Retinal pigment epithelial cell (primary cell): ENCODE measurements at regions not wholly inside any gene's neighbourhood (a gene's known extent, or its start where the extent isn't known, plus 50 kb on each side); places are given as distances from the start of the nearest gene placed in this dataset.

Experiments
- DNase-seq: peaks from one replicate; pipeline ENCODE4 v3.0.0-alpha.2; 2010; ENCODE audit warnings: low read depth
- H3K4me3 ChIP-seq: 2 replicates; pipeline ENCODE4 v1.5.1; 2011; ENCODE audit warnings: mild to moderate bottlenecking, low read length, control low read depth, moderate library complexity
- CTCF ChIP-seq: conservative IDR thresholded peaks from 2 replicates; pipeline ENCODE4 v1.5.1; 2011; ENCODE audit warnings: low read depth, low read length, control low read depth, inconsistent platforms

- no peak for TF ChIP-seq CTCF
- DNase-seq: no peak
- H3K4me3 ChIP-seq: no peak overlapping the region
These were observed 145.5 kb upstream of the ZNF217 start for GRCh38 chr20:53738945-53739798.

- DNase-seq: peak; percentile 85
- H3K4me3 ChIP-seq: peak overlapping the region; percentile 5
These were observed 144.7 kb upstream of the ZNF217 start for GRCh38 chr20:53738039-53738944.

GRCh38 chr20:53737396-53738038, 143.9 kb upstream of the ZNF217 start:
- no peak for TF ChIP-seq CTCF
- DNase-seq: no peak
- peak overlapping the region; percentile 40 for H3K4me3 ChIP-seq

More at GRCh38 chr20:53738039-53738944, 144.7 kb upstream of the ZNF217 start:
- no peak for TF ChIP-seq CTCF

- H3K4me3 ChIP-seq: peak overlapping the region; percentile 40
- DNase-seq: no peak
- TF ChIP-seq CTCF: no peak
These were observed 143.2 kb upstream of the ZNF217 start for GRCh38 chr20:53736757-53737395.

GRCh38 chr20:53736122-53736756, 142.6 kb upstream of the ZNF217 start:
- H3K4me3 ChIP-seq: peak overlapping the region; percentile 40
- DNase-seq: peak; percentile 66
- TF ChIP-seq CTCF: no peak

- H3K4me3 ChIP-seq: peak overlapping the region; percentile 40
- peak; percentile 88 for DNase-seq
- no peak for TF ChIP-seq CTCF
These were observed 142.0 kb upstream of the ZNF217 start for GRCh38 chr20:53735536-53736050.
